ENCODE measurements at regions not wholly inside any gene's neighbourhood (a gene's known extent, or its start where the extent isn't known, plus 50 kb on each side); places are given as distances from the start of the nearest gene placed in this dataset.
"Not testable (repeated sequence)": the region's sequence is repeated elsewhere in the genome, so short reads cannot be mapped to it uniquely, and the experiment has no call there.

- DNase-seq = peak; percentile 15
These were observed 139.8 kb upstream of the LGR5 start for GRCh38 chr12:71299541-71300376.

- DNase-seq = no peak
These were observed 140.1 kb upstream of the TSPAN8 start for GRCh38 chr12:71297930-71298329.

- DNase-seq = peak; percentile 40
These were observed 138.2 kb upstream of the TSPAN8 start for GRCh38 chr12:71295953-71296352.

- no peak for DNase-seq
These were observed 133.9 kb upstream of the TSPAN8 start for GRCh38 chr12:71291746-71292145.

- no peak for DNase-seq
These were observed 126.1 kb upstream of the TSPAN8 start for GRCh38 chr12:71283883-71284282.

GRCh38 chr12:71282925-71283324 is 125.1 kb upstream of the TSPAN8 start:
- no peak for DNase-seq

- DNase-seq = peak; percentile 49
These were observed 124.2 kb upstream of the TSPAN8 start for GRCh38 chr12:71282020-71282419.

- no peak for DNase-seq
These were observed 123.6 kb upstream of the TSPAN8 start for GRCh38 chr12:71281425-71281824.

GRCh38 chr12:71277866-71278265 is 120.1 kb upstream of the TSPAN8 start:
- no peak for DNase-seq

- DNase-seq = no peak
These were observed 118.7 kb upstream of the TSPAN8 start for GRCh38 chr12:71276541-71276940.

- not testable (repeated sequence) for DNase-seq
These were observed 113.0 kb upstream of the TSPAN8 start for GRCh38 chr12:71270794-71271193.

GRCh38 chr12:71270057-71270456 is 112.3 kb upstream of the TSPAN8 start:
- no peak for DNase-seq

GRCh38 chr12:71269281-71269598 is 111.4 kb upstream of the TSPAN8 start:
- no peak for DNase-seq

GRCh38 chr12:71268598-71269280 is 110.9 kb upstream of the TSPAN8 start:
- DNase-seq = no peak

GRCh38 chr12:71266606-71267005 is 108.8 kb upstream of the TSPAN8 start:
- no peak for DNase-seq

GRCh38 chr12:71265731-71266130 is 107.9 kb upstream of the TSPAN8 start:
- not testable (repeated sequence) for DNase-seq

GRCh38 chr12:71262466-71262865 is 104.7 kb upstream of the TSPAN8 start:
- DNase-seq = no peak

GRCh38 chr12:71252473-71252872 is 94.7 kb upstream of the TSPAN8 start:
- no peak for DNase-seq

GRCh38 chr12:71250166-71250565 is 92.4 kb upstream of the TSPAN8 start:
- peak; percentile 44 for DNase-seq

- DNase-seq = peak; percentile 89
These were observed 85.6 kb upstream of the TSPAN8 start for GRCh38 chr12:71243370-71243769.

GRCh38 chr12:71242511-71242910 is 84.7 kb upstream of the TSPAN8 start:
- peak; percentile 22 for DNase-seq

GRCh38 chr12:71240946-71241345 is 83.1 kb upstream of the TSPAN8 start:
- DNase-seq = peak; percentile 56

- no peak for DNase-seq
These were observed 81.9 kb upstream of the TSPAN8 start for GRCh38 chr12:71239731-71240130.

GRCh38 chr12:71237128-71237527 is 79.3 kb upstream of the TSPAN8 start:
- no peak for DNase-seq

Measured in fibroblast of skin of back (primary cell).